ENCODE measurements at regions not wholly inside any gene's neighbourhood (a gene's known extent, or its start where the extent isn't known, plus 50 kb on each side); places are given as distances from the start of the nearest gene placed in this dataset.

GRCh38 chr4:120544838-120545237 lies 377.7 kb downstream of the PRDM5 start:
- TF ChIP-seq CTCF (conservative IDR thresholded peaks at IDR 0.05; ENCODE audit: low read length): no peak
- no peak for TF ChIP-seq EZH2phosphoT487 (IDR thresholded peaks at IDR 0.05; ENCODE audit: borderline replicate concordance)

Data from Loucy (cell line).